ENCODE measurements at regions not wholly inside any gene's neighbourhood (a gene's known extent, or its start where the extent isn't known, plus 50 kb on each side); places are given as distances from the start of the nearest gene placed in this dataset.

DNA sequence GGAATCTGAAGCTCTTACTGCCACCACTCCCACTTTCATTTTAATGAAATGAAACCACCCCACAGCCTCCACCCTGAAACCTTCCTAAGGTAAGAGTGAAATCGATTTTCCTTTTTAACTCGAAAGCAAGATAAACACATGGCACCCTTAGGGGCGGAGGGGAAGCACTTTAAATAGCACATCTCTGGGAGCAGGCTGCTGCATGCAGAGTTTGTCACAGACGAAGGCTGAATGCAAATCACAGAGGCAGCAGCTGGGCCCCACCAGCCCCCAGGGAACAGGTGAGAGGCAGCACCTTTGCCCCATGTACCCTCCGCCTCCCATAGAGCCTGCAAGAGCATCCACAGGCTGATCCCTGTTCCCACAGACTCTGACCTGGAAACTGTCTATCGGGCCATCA lies 60.0 kb upstream of the GRIK3 start:
- Histone ChIP-seq H3K27ac (no peak overlapping the region), H3K9me3 (no peaks in the 10 kb centered on the region), H3K27me3 (peaks cover 0 to 39% (median 0%) of the 10 kb centered on the region in 3 donors), H3K36me3 (no peaks in the 10 kb centered on the region), H3K4me3 (no peak overlapping the region), H3K4me1 (no peaks in the 10 kb centered on the region)
- intact Hi-C loops (cut with DNase I; ENCODE audit: low total_unique reads), result no loop called here
- DNase-seq, result no peak
- 34 to 52% (median 42%) methylated on average over 5 to 6 of the region's 6 CpGs for WGBS, 5 donors
- TF ChIP-seq, protein P1, sequence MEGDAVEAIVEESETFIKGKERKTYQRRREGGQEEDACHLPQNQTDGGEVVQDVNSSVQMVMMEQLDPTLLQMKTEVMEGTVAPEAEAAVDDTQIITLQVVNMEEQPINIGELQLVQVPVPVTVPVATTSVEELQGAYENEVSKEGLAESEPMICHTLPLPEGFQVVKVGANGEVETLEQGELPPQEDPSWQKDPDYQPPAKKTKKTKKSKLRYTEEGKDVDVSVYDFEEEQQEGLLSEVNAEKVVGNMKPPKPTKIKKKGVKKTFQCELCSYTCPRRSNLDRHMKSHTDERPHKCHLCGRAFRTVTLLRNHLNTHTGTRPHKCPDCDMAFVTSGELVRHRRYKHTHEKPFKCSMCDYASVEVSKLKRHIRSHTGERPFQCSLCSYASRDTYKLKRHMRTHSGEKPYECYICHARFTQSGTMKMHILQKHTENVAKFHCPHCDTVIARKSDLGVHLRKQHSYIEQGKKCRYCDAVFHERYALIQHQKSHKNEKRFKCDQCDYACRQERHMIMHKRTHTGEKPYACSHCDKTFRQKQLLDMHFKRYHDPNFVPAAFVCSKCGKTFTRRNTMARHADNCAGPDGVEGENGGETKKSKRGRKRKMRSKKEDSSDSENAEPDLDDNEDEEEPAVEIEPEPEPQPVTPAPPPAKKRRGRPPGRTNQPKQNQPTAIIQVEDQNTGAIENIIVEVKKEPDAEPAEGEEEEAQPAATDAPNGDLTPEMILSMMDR (IDR thresholded peaks at IDR 0.05), result no peak
- TF ChIP-seq POLR2A (IDR thresholded peaks at IDR 0.05) (no peak), EP300 (IDR thresholded peaks at IDR 0.05) (no peak), POLR2AphosphoS5 (IDR thresholded peaks at IDR 0.05) (no peak)

DNA sequence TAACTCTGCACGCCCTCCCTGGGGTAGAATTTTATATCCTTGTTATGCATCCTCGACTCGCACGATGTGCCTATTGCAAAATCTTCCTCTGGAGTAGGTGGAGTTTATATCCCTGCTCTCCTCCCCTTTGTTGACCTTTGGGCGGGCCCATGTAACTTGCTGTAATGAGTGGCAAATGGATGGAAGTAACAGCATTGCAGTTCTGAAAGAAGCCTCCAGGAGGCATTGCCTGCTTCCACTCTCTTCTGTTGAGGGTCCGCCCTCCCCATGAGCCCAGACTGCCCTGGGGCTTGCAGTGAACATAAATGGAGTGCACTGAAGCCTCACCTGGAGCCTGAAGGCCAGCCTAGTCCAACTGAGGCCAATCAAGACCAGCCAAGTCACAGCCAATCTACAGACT lies 62.2 kb upstream of the GRIK3 start:
- H3K4me1 ChIP-seq, result no peaks in the 10 kb centered on the region
- H3K9me3 ChIP-seq, result no peaks in the 10 kb centered on the region
- 58 to 74% (median 67%) methylated on average over 6 of the region's 6 CpGs for WGBS, 5 donors

DNA sequence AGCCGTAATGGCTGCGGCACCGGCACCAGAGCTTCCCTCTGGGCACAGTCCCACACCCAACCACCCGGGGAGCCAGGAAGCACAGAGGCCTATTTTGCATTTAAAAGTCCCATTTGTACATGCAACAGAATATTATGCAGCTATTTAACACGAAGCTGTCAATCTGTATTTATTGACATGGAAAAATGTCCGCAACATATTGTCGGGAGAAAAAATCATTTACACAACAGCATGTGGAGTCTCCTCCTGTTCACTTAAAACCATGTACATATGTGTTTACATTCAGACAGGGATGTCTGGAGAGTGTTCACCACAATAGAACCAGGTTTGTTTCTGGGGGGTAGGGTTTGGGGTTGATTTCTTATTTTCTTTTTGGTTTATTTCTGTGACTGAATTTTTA lies 63.4 kb upstream of the GRIK3 start:
- Histone ChIP-seq H3K9me3 (no peaks in the 10 kb centered on the region), H3K27me3 (peaks cover 0 to 38% (median 7%) of the 10 kb centered on the region in 3 donors), H3K4me1 (no peaks in the 10 kb centered on the region), H3K27ac (no peak overlapping the region), H3K4me3 (no peak overlapping the region), H3K36me3 (no peaks in the 10 kb centered on the region)
- DNase-seq, result no peak
- intact Hi-C loops (cut with DNase I; ENCODE audit: low total_unique reads), result no loop called here
- TF ChIP-seq POLR2A (IDR thresholded peaks at IDR 0.05) (no peak), POLR2AphosphoS5 (IDR thresholded peaks at IDR 0.05) (no peak), EP300 (IDR thresholded peaks at IDR 0.05) (no peak)
- TF ChIP-seq, protein P1 (IDR thresholded peaks at IDR 0.05), result no peak
- WGBS, 5 donors, result 60 to 77% (median 70%) methylated on average over 7 of the region's 7 CpGs

More for the DNA sequence above, 62.2 kb upstream of the GRIK3 start:
- H3K27me3 ChIP-seq, result peaks cover 0 to 47% (median 6%) of the 10 kb centered on the region in 3 donors
- no peak overlapping the region for H3K27ac ChIP-seq
- H3K4me3 ChIP-seq, result no peak overlapping the region
- DNase-seq, result no peak
- H3K36me3 ChIP-seq, result no peaks in the 10 kb centered on the region
- TF ChIP-seq, protein P1 (IDR thresholded peaks at IDR 0.05), result no peak
- TF ChIP-seq EP300 (IDR thresholded peaks at IDR 0.05) (no peak), POLR2A (IDR thresholded peaks at IDR 0.05) (no peak), POLR2AphosphoS5 (IDR thresholded peaks at IDR 0.05) (no peak)
- intact Hi-C loops (cut with DNase I; ENCODE audit: low total_unique reads), result no loop called here

DNA sequence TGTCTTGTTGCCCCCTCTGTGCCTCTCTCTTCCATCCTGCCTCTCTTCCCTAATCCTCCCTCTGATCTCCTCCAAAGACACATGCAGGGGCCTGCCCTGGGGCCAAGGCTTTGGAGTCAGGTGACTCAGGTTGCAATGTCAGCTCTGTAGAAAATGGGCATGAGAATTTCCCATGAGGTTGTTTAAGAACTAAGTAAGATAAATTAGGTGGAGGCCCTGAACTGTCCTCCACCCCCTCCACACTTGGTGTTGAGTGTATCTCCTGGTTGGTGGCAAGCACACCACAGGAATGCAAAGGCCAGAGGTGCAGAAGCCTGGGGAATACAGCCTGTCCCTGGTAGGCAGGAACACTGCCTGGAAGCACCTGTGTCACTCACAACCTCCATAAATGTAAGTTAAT lies 63.9 kb upstream of the GRIK3 start:
- TF ChIP-seq POLR2AphosphoS5 (IDR thresholded peaks at IDR 0.05) (no peak), EP300 (IDR thresholded peaks at IDR 0.05) (no peak), POLR2A (IDR thresholded peaks at IDR 0.05) (no peak)
- Histone ChIP-seq H3K9me3 (no peaks in the 10 kb centered on the region), H3K27me3 (peaks cover 0 to 37% (median 7%) of the 10 kb centered on the region in 3 donors), H3K4me1 (no peaks in the 10 kb centered on the region), H3K36me3 (no peaks in the 10 kb centered on the region), H3K27ac (no peak overlapping the region), H3K4me3 (no peak overlapping the region)
- DNase-seq, result no peak
- intact Hi-C loops (cut with DNase I; ENCODE audit: low total_unique reads), result no loop called here

DNA sequence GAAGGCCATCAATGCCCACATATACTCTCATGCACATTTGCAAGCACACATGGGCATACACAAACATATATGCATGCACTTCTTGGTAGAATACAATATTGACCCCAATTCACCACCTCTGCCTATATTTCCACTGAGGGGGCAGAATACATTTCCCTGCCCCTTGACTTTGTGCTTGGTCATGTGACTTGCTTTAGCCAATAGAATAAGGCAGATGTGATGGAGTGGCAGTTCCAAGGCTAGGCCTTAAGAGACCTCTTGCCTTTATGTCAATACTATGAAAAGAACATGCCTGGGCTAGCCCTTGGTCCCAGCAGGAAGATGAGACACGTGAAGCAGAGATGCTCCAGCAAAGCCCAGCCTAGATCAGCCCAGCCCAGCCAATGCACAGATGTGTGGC lies 66.0 kb upstream of the GRIK3 start:
- peaks cover 0 to 5% (median 0%) of the 10 kb centered on the region in 4 donors for H3K9me3 ChIP-seq
- intact Hi-C loops (cut with DNase I; ENCODE audit: low total_unique reads), result no loop called here
- no peak overlapping the region for H3K4me3 ChIP-seq
- no peak for DNase-seq
- 9 to 31% (median 25%) methylated on average over 1 of the region's 1 CpG for WGBS, 5 donors
- TF ChIP-seq EP300 (IDR thresholded peaks at IDR 0.05) (no peak), POLR2AphosphoS5 (IDR thresholded peaks at IDR 0.05) (no peak), POLR2A (IDR thresholded peaks at IDR 0.05) (no peak)
- TF ChIP-seq, protein P1 (IDR thresholded peaks at IDR 0.05), result no peak
- H3K4me1 ChIP-seq, result no peaks in the 10 kb centered on the region
- no peak overlapping the region for H3K27ac ChIP-seq
- H3K27me3 ChIP-seq, result peaks cover 0 to 29% (median 7%) of the 10 kb centered on the region in 3 donors
- no peaks in the 10 kb centered on the region for H3K36me3 ChIP-seq
